ENCODE measurements at regions not wholly inside any gene's neighbourhood (a gene's known extent, or its start where the extent isn't known, plus 50 kb on each side); places are given as distances from the start of the nearest gene placed in this dataset.

- Histone ChIP-seq H3K4me3 (ENCODE audit: low read depth in 1 of 3, low read length in 3 of 3) (no peak overlapping the region), H3K36me3 (ENCODE audit: control insufficient read depth in 3 of 3, insufficient read depth in 2 of 3, low read depth in 1 of 3, low read length in 3 of 3) (no peaks in the 10 kb centered on the region), H3K4me1 (ENCODE audit: control insufficient read depth in 3 of 3, insufficient read depth in 2 of 3, low read depth in 1 of 3, low read length in 2 of 3) (peaks cover 0 to 23% (median 0%) of the 10 kb centered on the region in 3 donors), H3K9me3 (ENCODE audit: control insufficient read depth in 2 of 2, insufficient read depth in 1 of 2, low read depth in 1 of 2, low read length in 1 of 2) (no peaks in the 10 kb centered on the region), H3K27ac (ENCODE audit: low read depth in 1 of 3, low read length in 2 of 3) (peak overlapping the region in 2 of 3 donors; percentile 75 to 88), H3K27me3 (ENCODE audit: control insufficient read depth in 3 of 3, insufficient read depth in 3 of 3, low read length in 3 of 3) (no peaks in the 10 kb centered on the region)
- DNase-seq (no peak), FAIRE-seq (no peak)
- 73 to 92% (median 85%) methylated on average over 8 of the region's 8 CpGs for WGBS, 3 donors
Measured at GRCh38 chr5:173744551-173744950, 128.1 kb upstream of the BOD1 start.

GRCh38 chr5:173745123-173745522 lies 128.7 kb upstream of the BOD1 start:
- FAIRE-seq (no peak), DNase-seq (no peak)
- no peaks in the 10 kb centered on the region for H3K27me3 ChIP-seq (ENCODE audit: control insufficient read depth in 3 of 3, insufficient read depth in 3 of 3, low read length in 3 of 3)
- WGBS, 3 donors = 19 to 46% (median 27%) methylated on average over 4 of the region's 4 CpGs
- peaks cover 0 to 23% (median 0%) of the 10 kb centered on the region in 3 donors for H3K4me1 ChIP-seq (ENCODE audit: control insufficient read depth in 3 of 3, insufficient read depth in 2 of 3, low read depth in 1 of 3, low read length in 2 of 3)
- no peaks in the 10 kb centered on the region for H3K36me3 ChIP-seq (ENCODE audit: control insufficient read depth in 3 of 3, insufficient read depth in 2 of 3, low read depth in 1 of 3, low read length in 3 of 3)
- H3K27ac ChIP-seq (ENCODE audit: low read depth in 1 of 3, low read length in 2 of 3) = peak overlapping the region in 2 of 3 donors; percentile 69 to 88
- no peaks in the 10 kb centered on the region for H3K9me3 ChIP-seq (ENCODE audit: control insufficient read depth in 2 of 2, insufficient read depth in 1 of 2, low read depth in 1 of 2, low read length in 1 of 2)
- H3K4me3 ChIP-seq (ENCODE audit: low read depth in 1 of 3, low read length in 3 of 3) = no peak overlapping the region

GRCh38 chr5:173745557-173745956 lies 129.1 kb upstream of the BOD1 start:
- peaks cover 0 to 23% (median 0%) of the 10 kb centered on the region in 3 donors for H3K4me1 ChIP-seq (ENCODE audit: control insufficient read depth in 3 of 3, insufficient read depth in 2 of 3, low read depth in 1 of 3, low read length in 2 of 3)
- no peak overlapping the region for H3K4me3 ChIP-seq (ENCODE audit: low read depth in 1 of 3, low read length in 3 of 3)
- H3K27ac ChIP-seq (ENCODE audit: low read depth in 1 of 3, low read length in 2 of 3) = peak overlapping the region in 1 of 3 donors; percentile 69
- H3K36me3 ChIP-seq (ENCODE audit: control insufficient read depth in 3 of 3, insufficient read depth in 2 of 3, low read depth in 1 of 3, low read length in 3 of 3) = no peaks in the 10 kb centered on the region
- no peaks in the 10 kb centered on the region for H3K27me3 ChIP-seq (ENCODE audit: control insufficient read depth in 3 of 3, insufficient read depth in 3 of 3, low read length in 3 of 3)
- no peaks in the 10 kb centered on the region for H3K9me3 ChIP-seq (ENCODE audit: control insufficient read depth in 2 of 2, insufficient read depth in 1 of 2, low read depth in 1 of 2, low read length in 1 of 2)
- FAIRE-seq = no peak
- no peak for DNase-seq
- WGBS, 3 donors = 76 to 82% (median 79%) methylated on average over 7 of the region's 7 CpGs

- Histone ChIP-seq H3K36me3 (ENCODE audit: control insufficient read depth in 3 of 3, insufficient read depth in 2 of 3, low read depth in 1 of 3, low read length in 3 of 3) (no peaks in the 10 kb centered on the region), H3K27me3 (ENCODE audit: control insufficient read depth in 3 of 3, insufficient read depth in 3 of 3, low read length in 3 of 3) (no peaks in the 10 kb centered on the region), H3K4me3 (ENCODE audit: low read depth in 1 of 3, low read length in 3 of 3) (no peak overlapping the region), H3K27ac (ENCODE audit: low read depth in 1 of 3, low read length in 2 of 3) (peak overlapping the region in 1 of 3 donors; percentile 69), H3K9me3 (ENCODE audit: control insufficient read depth in 2 of 2, insufficient read depth in 1 of 2, low read depth in 1 of 2, low read length in 1 of 2) (no peaks in the 10 kb centered on the region), H3K4me1 (ENCODE audit: control insufficient read depth in 3 of 3, insufficient read depth in 2 of 3, low read depth in 1 of 3, low read length in 2 of 3) (peaks cover 0 to 23% (median 0%) of the 10 kb centered on the region in 3 donors)
- DNase-seq = no peak
- no peak for FAIRE-seq
- WGBS, 3 donors = 79 to 92% (median 89%) methylated on average over 6 of the region's 6 CpGs
Measured at GRCh38 chr5:173746047-173746646, 129.7 kb upstream of the BOD1 start.

GRCh38 chr5:173747876-173748275 lies 131.4 kb upstream of the BOD1 start:
- Histone ChIP-seq H3K36me3 (ENCODE audit: control insufficient read depth in 3 of 3, insufficient read depth in 2 of 3, low read depth in 1 of 3, low read length in 3 of 3) (no peaks in the 10 kb centered on the region), H3K4me3 (ENCODE audit: low read depth in 1 of 3, low read length in 3 of 3) (no peak overlapping the region), H3K27ac (ENCODE audit: low read depth in 1 of 3, low read length in 2 of 3) (no peak overlapping the region), H3K9me3 (ENCODE audit: control insufficient read depth in 2 of 2, insufficient read depth in 1 of 2, low read depth in 1 of 2, low read length in 1 of 2) (no peaks in the 10 kb centered on the region), H3K4me1 (ENCODE audit: control insufficient read depth in 3 of 3, insufficient read depth in 2 of 3, low read depth in 1 of 3, low read length in 2 of 3) (peaks cover 0 to 23% (median 0%) of the 10 kb centered on the region in 3 donors), H3K27me3 (ENCODE audit: control insufficient read depth in 3 of 3, insufficient read depth in 3 of 3, low read length in 3 of 3) (no peaks in the 10 kb centered on the region)
- DNase-seq (no peak), FAIRE-seq (no peak)

- H3K9me3 ChIP-seq (ENCODE audit: control insufficient read depth in 2 of 2, insufficient read depth in 1 of 2, low read depth in 1 of 2, low read length in 1 of 2) = no peaks in the 10 kb centered on the region
- no peaks in the 10 kb centered on the region for H3K4me1 ChIP-seq (ENCODE audit: control insufficient read depth in 3 of 3, insufficient read depth in 2 of 3, low read depth in 1 of 3, low read length in 2 of 3)
- no peak for FAIRE-seq
- no peaks in the 10 kb centered on the region for H3K36me3 ChIP-seq (ENCODE audit: control insufficient read depth in 3 of 3, insufficient read depth in 2 of 3, low read depth in 1 of 3, low read length in 3 of 3)
- no peak overlapping the region for H3K4me3 ChIP-seq (ENCODE audit: low read depth in 1 of 3, low read length in 3 of 3)
- no peak overlapping the region for H3K27ac ChIP-seq (ENCODE audit: low read depth in 1 of 3, low read length in 2 of 3)
- no peak for DNase-seq
- WGBS, 3 donors = 86 to 95% (median 87%) methylated on average over 9 of the region's 9 CpGs
- no peaks in the 10 kb centered on the region for H3K27me3 ChIP-seq (ENCODE audit: control insufficient read depth in 3 of 3, insufficient read depth in 3 of 3, low read length in 3 of 3)
Measured at GRCh38 chr5:173750538-173751265, 134.3 kb upstream of the BOD1 start.

GRCh38 chr5:173751266-173751600 lies 134.8 kb upstream of the BOD1 start:
- H3K27ac ChIP-seq (ENCODE audit: low read depth in 1 of 3, low read length in 2 of 3) = no peak overlapping the region
- no peak overlapping the region for H3K4me3 ChIP-seq (ENCODE audit: low read depth in 1 of 3, low read length in 3 of 3)
- 87 to 88% (median 87%) methylated on average over 5 of the region's 5 CpGs for WGBS, 3 donors
- no peaks in the 10 kb centered on the region for H3K27me3 ChIP-seq (ENCODE audit: control insufficient read depth in 3 of 3, insufficient read depth in 3 of 3, low read length in 3 of 3)
- no peak for DNase-seq
- H3K36me3 ChIP-seq (ENCODE audit: control insufficient read depth in 3 of 3, insufficient read depth in 2 of 3, low read depth in 1 of 3, low read length in 3 of 3) = no peaks in the 10 kb centered on the region
- no peaks in the 10 kb centered on the region for H3K9me3 ChIP-seq (ENCODE audit: control insufficient read depth in 2 of 2, insufficient read depth in 1 of 2, low read depth in 1 of 2, low read length in 1 of 2)
- no peaks in the 10 kb centered on the region for H3K4me1 ChIP-seq (ENCODE audit: control insufficient read depth in 3 of 3, insufficient read depth in 2 of 3, low read depth in 1 of 3, low read length in 2 of 3)
- FAIRE-seq = no peak

GRCh38 chr5:173752653-173753052 lies 135.5 kb upstream of the CPEB4 start:
- Histone ChIP-seq H3K36me3 (ENCODE audit: control insufficient read depth in 3 of 3, insufficient read depth in 2 of 3, low read depth in 1 of 3, low read length in 3 of 3) (no peaks in the 10 kb centered on the region), H3K4me3 (ENCODE audit: low read depth in 1 of 3, low read length in 3 of 3) (no peak overlapping the region), H3K27ac (ENCODE audit: low read depth in 1 of 3, low read length in 2 of 3) (no peak overlapping the region), H3K4me1 (ENCODE audit: control insufficient read depth in 3 of 3, insufficient read depth in 2 of 3, low read depth in 1 of 3, low read length in 2 of 3) (no peaks in the 10 kb centered on the region), H3K27me3 (ENCODE audit: control insufficient read depth in 3 of 3, insufficient read depth in 3 of 3, low read length in 3 of 3) (no peaks in the 10 kb centered on the region), H3K9me3 (ENCODE audit: control insufficient read depth in 2 of 2, insufficient read depth in 1 of 2, low read depth in 1 of 2, low read length in 1 of 2) (no peaks in the 10 kb centered on the region)
- DNase-seq (no peak), FAIRE-seq (no peak)
- 82 to 91% (median 89%) methylated on average over 4 of the region's 4 CpGs for WGBS, 3 donors

Measured in small intestine (tissue), 7 donors.